GM19468 (cell line): ENCODE measurements at regions not wholly inside any gene's neighbourhood (a gene's known extent, or its start where the extent isn't known, plus 50 kb on each side); places are given as distances from the start of the nearest gene placed in this dataset.

Experiments
- ATAC-seq: cut with Tn5 transposase; IDR thresholded peaks from one replicate; pipeline ENCODE4 v1.9.1; 2021; ENCODE audit warnings: mild to moderate bottlenecking, moderate library complexity, moderate number of reproducible peaks; ENCODE audit not compliant: unreplicated experiment; ENCODE audit errors: extremely low read depth

- no peak for ATAC-seq
Observed at GRCh38 chr2:65686928-65687521, 254.6 kb upstream of the SPRED2 start.

GRCh38 chr2:65681503-65681902, 249.1 kb upstream of the SPRED2 start:
- no peak for ATAC-seq

- ATAC-seq, result no peak
Observed at GRCh38 chr2:65678779-65679391, 246.5 kb upstream of the SPRED2 start.

GRCh38 chr2:65675350-65675749, 243.0 kb upstream of the SPRED2 start:
- no peak for ATAC-seq

- no peak for ATAC-seq
Observed at GRCh38 chr2:65671670-65672242, 239.4 kb upstream of the SPRED2 start.

- ATAC-seq, result no peak
Observed at GRCh38 chr2:65669574-65669973, 237.2 kb upstream of the SPRED2 start.

- no peak for ATAC-seq
Observed at GRCh38 chr2:65668744-65669143, 236.3 kb upstream of the SPRED2 start.

GRCh38 chr2:65666156-65666725, 233.8 kb upstream of the SPRED2 start:
- peak; percentile 89 for ATAC-seq

- ATAC-seq, result no peak
Observed at GRCh38 chr2:65664931-65665330, 232.5 kb upstream of the SPRED2 start.

GRCh38 chr2:65663831-65664407, 231.5 kb upstream of the SPRED2 start:
- ATAC-seq, result no peak

GRCh38 chr2:65662654-65663432, 230.4 kb upstream of the SPRED2 start:
- ATAC-seq, result no peak

- no peak for ATAC-seq
Observed at GRCh38 chr2:65661980-65662653, 229.7 kb upstream of the SPRED2 start.

- no peak for ATAC-seq
Observed at GRCh38 chr2:65660340-65660739, 227.9 kb upstream of the SPRED2 start.

GRCh38 chr2:65658881-65659280, 226.5 kb upstream of the SPRED2 start:
- ATAC-seq, result no peak

GRCh38 chr2:65658266-65658665, 225.9 kb upstream of the SPRED2 start:
- ATAC-seq, result no peak

- no peak for ATAC-seq
Observed at GRCh38 chr2:65656160-65656718, 223.8 kb upstream of the SPRED2 start.

GRCh38 chr2:65655000-65655399, 222.6 kb upstream of the SPRED2 start:
- ATAC-seq, result no peak

GRCh38 chr2:65654496-65654895, 222.1 kb upstream of the SPRED2 start:
- no peak for ATAC-seq

GRCh38 chr2:65652066-65652465, 219.7 kb upstream of the SPRED2 start:
- ATAC-seq, result no peak
